ENCODE measurements at regions not wholly inside any gene's neighbourhood (a gene's known extent, or its start where the extent isn't known, plus 50 kb on each side); places are given as distances from the start of the nearest gene placed in this dataset.

GRCh38 chr4:107215222-107215621 lies 179.1 kb upstream of the DKK2 start:
- Histone ChIP-seq H3K9me3 (replicated peaks in 1 of 2; ENCODE audit: control insufficient read depth in 1 of 2, insufficient read depth in 1 of 2, low read length in 2 of 2) (no peaks in the 10 kb centered on the region), H3K9ac (ENCODE audit: insufficient read depth, low read length, poor library complexity, severe bottlenecking) (no peak overlapping the region), H3K4me3 (replicated peaks in 1 of 3; ENCODE audit: low read depth in 2 of 3, low read length in 3 of 3) (no peak overlapping the region), H2AFZ (ENCODE audit: insufficient read depth, low read depth, low read length, poor library complexity, severe bottlenecking) (no peak overlapping the region), H3K27ac (ENCODE audit: low read depth in 1 of 2, low read length in 2 of 2) (no peak overlapping the region), H3K4me2 (replicated peaks; ENCODE audit: extremely low read depth, low read length, poor library complexity, severe bottlenecking) (no peak overlapping the region), H3K27me3 (ENCODE audit: control insufficient read depth in 2 of 2, insufficient read depth in 2 of 2, low read length in 2 of 2) (no peaks in the 10 kb centered on the region), H3K4me1 (ENCODE audit: control insufficient read depth in 1 of 2, insufficient read depth in 2 of 2, low read length in 2 of 2) (no peaks in the 10 kb centered on the region), H4K20me1 (ENCODE audit: insufficient read depth, low read length) (no peaks in the 10 kb centered on the region), H3K79me2 (ENCODE audit: insufficient read depth, low read length) (no peaks in the 10 kb centered on the region), H3K36me3 (replicated peaks in 1 of 2; ENCODE audit: control insufficient read depth in 1 of 2, insufficient read depth in 2 of 2, low read length in 2 of 2) (no peaks in the 10 kb centered on the region)
- H3K27me3 Mint-ChIP-seq (ENCODE audit: low read depth in 3 of 3) = peaks cover 0 to 3% (median 2%) of the 10 kb centered on the region in 3 donors
- TF ChIP-seq CTCF (IDR thresholded peaks at IDR 0.05) = no peak
- no peak overlapping the region for H3K27ac Mint-ChIP-seq
- H3K36me3 Mint-ChIP-seq = no peaks in the 10 kb centered on the region
- no peak for DNase-seq
- no CpG with 5 or more reads among the region's 1 CpG for WGBS (ENCODE audit: insufficient coverage)
- H3K4me1 Mint-ChIP-seq = no peaks in the 10 kb centered on the region
- H3K9me3 Mint-ChIP-seq = peaks cover 0 to 3% (median 0%) of the 10 kb centered on the region in 7 donors
- intact Hi-C loops (cut with micrococcal nuclease) = no loop called here
- H3K4me3 Mint-ChIP-seq = no peak overlapping the region

- Mint-ChIP-seq H3K9me3 (peaks cover 0 to 3% (median 0%) of the 10 kb centered on the region in 7 donors), H3K27ac (no peak overlapping the region), H3K27me3 (ENCODE audit: low read depth in 3 of 3) (peaks cover 0 to 2% (median 0%) of the 10 kb centered on the region in 3 donors), H3K36me3 (no peaks in the 10 kb centered on the region), H3K4me1 (no peaks in the 10 kb centered on the region), H3K4me3 (no peak overlapping the region)
- no peak overlapping the region for H3K4me3 ChIP-seq (replicated peaks in 1 of 3; ENCODE audit: low read depth in 2 of 3, low read length in 3 of 3)
- no peaks in the 10 kb centered on the region for H3K9me3 ChIP-seq (replicated peaks in 1 of 2; ENCODE audit: control insufficient read depth in 1 of 2, insufficient read depth in 1 of 2, low read length in 2 of 2)
- no peak overlapping the region for H3K9ac ChIP-seq (ENCODE audit: insufficient read depth, low read length, poor library complexity, severe bottlenecking)
- H2AFZ ChIP-seq (ENCODE audit: insufficient read depth, low read depth, low read length, poor library complexity, severe bottlenecking) = no peak overlapping the region
- H3K36me3 ChIP-seq (replicated peaks in 1 of 2; ENCODE audit: control insufficient read depth in 1 of 2, insufficient read depth in 2 of 2, low read length in 2 of 2) = no peaks in the 10 kb centered on the region
- WGBS (ENCODE audit: insufficient coverage) = no CpG with 5 or more reads among the region's 2 CpGs
- intact Hi-C loops (cut with micrococcal nuclease) = no loop called here
- TF ChIP-seq CTCF (IDR thresholded peaks at IDR 0.05) = no peak
- H3K79me2 ChIP-seq (ENCODE audit: insufficient read depth, low read length) = no peaks in the 10 kb centered on the region
- DNase-seq = no peak
- H3K4me1 ChIP-seq (ENCODE audit: control insufficient read depth in 1 of 2, insufficient read depth in 2 of 2, low read length in 2 of 2) = no peaks in the 10 kb centered on the region
- no peak overlapping the region for H3K27ac ChIP-seq (ENCODE audit: low read depth in 1 of 2, low read length in 2 of 2)
- H3K27me3 ChIP-seq (ENCODE audit: control insufficient read depth in 2 of 2, insufficient read depth in 2 of 2, low read length in 2 of 2) = no peaks in the 10 kb centered on the region
- no peaks in the 10 kb centered on the region for H4K20me1 ChIP-seq (ENCODE audit: insufficient read depth, low read length)
- H3K4me2 ChIP-seq (replicated peaks; ENCODE audit: extremely low read depth, low read length, poor library complexity, severe bottlenecking) = no peak overlapping the region
These were observed 177.8 kb upstream of the DKK2 start for GRCh38 chr4:107213880-107214279.
